ENCODE measurements at regions not wholly inside any gene's neighbourhood (a gene's known extent, or its start where the extent isn't known, plus 50 kb on each side); places are given as distances from the start of the nearest gene placed in this dataset.

GRCh38 chr1:82485591-82486369, 685.0 kb downstream of the ADGRL2 start:
- TF ChIP-seq, protein P1, sequence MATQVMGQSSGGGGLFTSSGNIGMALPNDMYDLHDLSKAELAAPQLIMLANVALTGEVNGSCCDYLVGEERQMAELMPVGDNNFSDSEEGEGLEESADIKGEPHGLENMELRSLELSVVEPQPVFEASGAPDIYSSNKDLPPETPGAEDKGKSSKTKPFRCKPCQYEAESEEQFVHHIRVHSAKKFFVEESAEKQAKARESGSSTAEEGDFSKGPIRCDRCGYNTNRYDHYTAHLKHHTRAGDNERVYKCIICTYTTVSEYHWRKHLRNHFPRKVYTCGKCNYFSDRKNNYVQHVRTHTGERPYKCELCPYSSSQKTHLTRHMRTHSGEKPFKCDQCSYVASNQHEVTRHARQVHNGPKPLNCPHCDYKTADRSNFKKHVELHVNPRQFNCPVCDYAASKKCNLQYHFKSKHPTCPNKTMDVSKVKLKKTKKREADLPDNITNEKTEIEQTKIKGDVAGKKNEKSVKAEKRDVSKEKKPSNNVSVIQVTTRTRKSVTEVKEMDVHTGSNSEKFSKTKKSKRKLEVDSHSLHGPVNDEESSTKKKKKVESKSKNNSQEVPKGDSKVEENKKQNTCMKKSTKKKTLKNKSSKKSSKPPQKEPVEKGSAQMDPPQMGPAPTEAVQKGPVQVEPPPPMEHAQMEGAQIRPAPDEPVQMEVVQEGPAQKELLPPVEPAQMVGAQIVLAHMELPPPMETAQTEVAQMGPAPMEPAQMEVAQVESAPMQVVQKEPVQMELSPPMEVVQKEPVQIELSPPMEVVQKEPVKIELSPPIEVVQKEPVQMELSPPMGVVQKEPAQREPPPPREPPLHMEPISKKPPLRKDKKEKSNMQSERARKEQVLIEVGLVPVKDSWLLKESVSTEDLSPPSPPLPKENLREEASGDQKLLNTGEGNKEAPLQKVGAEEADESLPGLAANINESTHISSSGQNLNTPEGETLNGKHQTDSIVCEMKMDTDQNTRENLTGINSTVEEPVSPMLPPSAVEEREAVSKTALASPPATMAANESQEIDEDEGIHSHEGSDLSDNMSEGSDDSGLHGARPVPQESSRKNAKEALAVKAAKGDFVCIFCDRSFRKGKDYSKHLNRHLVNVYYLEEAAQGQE (IDR thresholded peaks at IDR 0.05; ENCODE audit: insufficient read depth in 1 of 2, low read depth in 2 of 2, low read length in 2 of 2): no peak
- TF ChIP-seq TAF1 (IDR thresholded peaks at IDR 0.05; ENCODE audit: borderline replicate concordance, insufficient read depth, low read length): no peak
- no peak for TF ChIP-seq FOXP2 (optimal IDR thresholded peaks at IDR 0.05; ENCODE audit: borderline replicate concordance, extremely low read depth, extremely low read length, insufficient read depth)
- TF ChIP-seq POLR2AphosphoS5 (IDR thresholded peaks at IDR 0.05; ENCODE audit: low read depth, low read length): no peak

DNA sequence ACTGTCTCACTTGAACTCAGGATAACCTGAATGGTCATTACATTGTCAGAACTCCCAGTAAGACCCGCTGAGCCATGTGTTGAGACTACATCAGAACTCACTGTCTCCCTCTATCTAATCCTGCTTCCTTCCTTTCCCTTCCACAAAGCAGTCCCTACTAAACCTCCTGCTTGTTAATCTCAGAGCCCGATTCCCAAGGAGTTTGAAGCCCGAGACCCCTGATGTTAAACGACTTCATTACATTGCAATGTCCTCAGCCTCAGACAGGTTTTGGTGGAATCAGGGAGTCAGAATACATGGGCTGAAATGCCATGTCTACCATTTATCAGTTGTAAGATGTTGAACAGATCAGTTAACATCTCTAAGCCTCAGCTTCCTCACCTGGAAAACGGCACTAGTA, 682.4 kb downstream of the ADGRL2 start:
- TF ChIP-seq TAF1 (IDR thresholded peaks at IDR 0.05; ENCODE audit: borderline replicate concordance, insufficient read depth, low read length): no peak
- no peak for TF ChIP-seq FOXP2 (optimal IDR thresholded peaks at IDR 0.05; ENCODE audit: borderline replicate concordance, extremely low read depth, extremely low read length, insufficient read depth)
- TF ChIP-seq POLR2AphosphoS5 (IDR thresholded peaks at IDR 0.05; ENCODE audit: low read depth, low read length): no peak
- TF ChIP-seq, protein P1 (IDR thresholded peaks at IDR 0.05; ENCODE audit: insufficient read depth in 1 of 2, low read depth in 2 of 2, low read length in 2 of 2): no peak
- no peak for TF ChIP-seq SIN3A (IDR thresholded peaks at IDR 0.05; ENCODE audit: borderline replicate concordance, insufficient read depth, low read length)

- TF ChIP-seq SIN3A (IDR thresholded peaks at IDR 0.05; ENCODE audit: borderline replicate concordance, insufficient read depth, low read length): no peak
- TF ChIP-seq, protein P1 (IDR thresholded peaks at IDR 0.05; ENCODE audit: insufficient read depth in 1 of 2, low read depth in 2 of 2, low read length in 2 of 2): no peak
- TF ChIP-seq FOXP2 (optimal IDR thresholded peaks at IDR 0.05; ENCODE audit: borderline replicate concordance, extremely low read depth, extremely low read length, insufficient read depth): no peak
Measured at GRCh38 chr1:82478916-82479315, 678.2 kb downstream of the ADGRL2 start.

DNA sequence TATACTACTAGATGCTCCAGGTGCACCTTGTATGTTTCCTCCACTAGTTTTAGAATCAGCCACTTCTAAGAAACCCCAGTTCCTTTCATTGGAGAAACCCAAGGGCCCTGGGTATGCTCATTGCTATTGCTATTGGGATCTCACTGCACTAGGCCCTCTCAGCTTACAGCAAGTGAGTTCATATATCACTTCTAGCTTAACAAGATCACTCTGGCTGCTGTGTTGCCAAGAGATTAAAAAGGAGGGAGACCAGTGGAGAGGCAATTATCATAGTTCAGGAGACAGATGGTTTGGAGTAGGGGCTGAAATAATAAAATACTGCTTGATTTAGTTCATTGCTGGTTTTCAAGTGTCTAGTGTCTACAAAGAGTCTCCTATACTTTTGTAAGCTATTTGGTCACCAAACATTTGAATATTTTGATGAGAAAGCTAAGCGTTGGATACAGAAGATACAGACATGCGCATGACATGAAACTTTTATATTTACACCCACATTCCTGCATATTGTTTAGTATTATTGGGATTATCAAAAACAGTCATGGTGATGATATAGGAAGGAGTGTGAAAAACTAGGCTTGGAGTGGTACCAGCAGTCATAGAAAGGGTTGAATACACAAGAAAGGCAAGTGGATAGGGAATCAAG, 671.9 kb downstream of the ADGRL2 start:
- no peak for TF ChIP-seq TAF1 (IDR thresholded peaks at IDR 0.05; ENCODE audit: borderline replicate concordance, insufficient read depth, low read length)
- TF ChIP-seq POLR2AphosphoS5 (IDR thresholded peaks at IDR 0.05; ENCODE audit: low read depth, low read length): no peak
- TF ChIP-seq, protein P1 (IDR thresholded peaks at IDR 0.05; ENCODE audit: insufficient read depth in 1 of 2, low read depth in 2 of 2, low read length in 2 of 2): no peak
- TF ChIP-seq SIN3A (IDR thresholded peaks at IDR 0.05; ENCODE audit: borderline replicate concordance, insufficient read depth, low read length): no peak
- TF ChIP-seq FOXP2 (optimal IDR thresholded peaks at IDR 0.05; ENCODE audit: borderline replicate concordance, extremely low read depth, extremely low read length, insufficient read depth): no peak
